ENCODE measurements at regions not wholly inside any gene's neighbourhood (a gene's known extent, or its start where the extent isn't known, plus 50 kb on each side); places are given as distances from the start of the nearest gene placed in this dataset.

DNA sequence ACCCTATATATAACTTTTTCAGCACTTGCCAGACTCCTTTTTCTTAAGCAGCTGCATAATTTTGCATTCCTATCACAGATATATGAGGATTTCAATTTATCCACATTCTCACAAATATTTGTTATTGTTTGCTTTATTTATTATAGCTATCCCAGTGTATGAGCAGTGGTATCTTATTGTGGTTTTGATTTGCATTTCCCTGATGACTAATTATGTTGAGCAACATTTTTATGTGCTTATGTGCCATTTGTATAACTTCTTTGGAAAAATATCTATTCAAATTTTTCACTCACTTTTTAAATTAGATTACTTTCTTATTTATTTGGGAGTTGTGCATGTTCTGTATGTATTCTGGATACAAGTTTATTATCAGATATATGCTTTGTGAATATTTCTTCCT, 361.9 kb downstream of the KCTD8 start:
- no TSS peak for BruUV-seq (replicated peaks)
- Histone ChIP-seq H3K27ac (ENCODE audit: extremely low read length, insufficient read depth, low read length) (no peak overlapping the region), H3K36me3 (replicated peaks in 1 of 2; ENCODE audit: control insufficient read depth in 1 of 2, insufficient read depth in 2 of 2, low read length in 2 of 2) (no peaks in the 10 kb centered on the region), H3K4me2 (ENCODE audit: low read depth, low read length) (no peak overlapping the region), H3K9me3 (ENCODE audit: low read length) (peaks cover 86% of the 10 kb centered on the region), H2AFZ (ENCODE audit: low read length) (no peak overlapping the region), H4K20me1 (ENCODE audit: insufficient read depth, low read length) (no peaks in the 10 kb centered on the region), H3K4me3 (replicated peaks in 1 of 3; ENCODE audit: insufficient read depth in 1 of 3, low read depth in 2 of 3, low read length in 3 of 3) (no peak overlapping the region), H3K27me3 (ENCODE audit: control insufficient read depth in 1 of 2, insufficient read depth in 2 of 2, low read length in 2 of 2) (no peaks in the 10 kb centered on the region), H3K4me1 (ENCODE audit: insufficient read depth, low read length) (no peaks in the 10 kb centered on the region), H3K9ac (ENCODE audit: insufficient read depth, low read depth, low read length) (no peak overlapping the region), H3K79me2 (ENCODE audit: insufficient read depth, low read length) (no peaks in the 10 kb centered on the region)
- ATAC-seq (no peak), DNase-seq (ENCODE audit: low spot score) (no peak), FAIRE-seq (no peak)
- intact Hi-C loops (cut with micrococcal nuclease; ENCODE audit: unreplicated experiment) = no loop called here
- ChIA-PET POLR2A (no interaction called here), CTCF (ENCODE audit: low intra/inter-chr PET ratio, low total read pairs) (no interaction called here)
- TF ChIP-seq, protein P1, sequence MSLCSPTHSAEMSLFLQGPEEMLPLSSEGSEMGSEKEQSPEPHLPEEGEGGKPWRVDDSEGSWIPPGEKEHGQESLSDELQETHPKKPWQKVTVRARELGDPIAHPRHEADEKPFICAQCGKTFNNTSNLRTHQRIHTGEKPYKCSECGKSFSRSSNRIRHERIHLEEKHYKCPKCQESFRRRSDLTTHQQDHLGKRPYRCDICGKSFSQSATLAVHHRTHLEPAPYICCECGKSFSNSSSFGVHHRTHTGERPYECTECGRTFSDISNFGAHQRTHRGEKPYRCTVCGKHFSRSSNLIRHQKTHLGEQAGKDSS (CRISPR knock-in tag; IDR thresholded peaks at IDR 0.05; ENCODE audit: borderline replicate concordance, low read depth) = no peak
- TF ChIP-seq, protein P2, sequence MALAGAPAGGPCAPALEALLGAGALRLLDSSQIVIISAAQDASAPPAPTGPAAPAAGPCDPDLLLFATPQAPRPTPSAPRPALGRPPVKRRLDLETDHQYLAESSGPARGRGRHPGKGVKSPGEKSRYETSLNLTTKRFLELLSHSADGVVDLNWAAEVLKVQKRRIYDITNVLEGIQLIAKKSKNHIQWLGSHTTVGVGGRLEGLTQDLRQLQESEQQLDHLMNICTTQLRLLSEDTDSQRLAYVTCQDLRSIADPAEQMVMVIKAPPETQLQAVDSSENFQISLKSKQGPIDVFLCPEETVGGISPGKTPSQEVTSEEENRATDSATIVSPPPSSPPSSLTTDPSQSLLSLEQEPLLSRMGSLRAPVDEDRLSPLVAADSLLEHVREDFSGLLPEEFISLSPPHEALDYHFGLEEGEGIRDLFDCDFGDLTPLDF (CRISPR knock-in tag; IDR thresholded peaks at IDR 0.05) = no peak
- TF ChIP-seq, protein P3, sequence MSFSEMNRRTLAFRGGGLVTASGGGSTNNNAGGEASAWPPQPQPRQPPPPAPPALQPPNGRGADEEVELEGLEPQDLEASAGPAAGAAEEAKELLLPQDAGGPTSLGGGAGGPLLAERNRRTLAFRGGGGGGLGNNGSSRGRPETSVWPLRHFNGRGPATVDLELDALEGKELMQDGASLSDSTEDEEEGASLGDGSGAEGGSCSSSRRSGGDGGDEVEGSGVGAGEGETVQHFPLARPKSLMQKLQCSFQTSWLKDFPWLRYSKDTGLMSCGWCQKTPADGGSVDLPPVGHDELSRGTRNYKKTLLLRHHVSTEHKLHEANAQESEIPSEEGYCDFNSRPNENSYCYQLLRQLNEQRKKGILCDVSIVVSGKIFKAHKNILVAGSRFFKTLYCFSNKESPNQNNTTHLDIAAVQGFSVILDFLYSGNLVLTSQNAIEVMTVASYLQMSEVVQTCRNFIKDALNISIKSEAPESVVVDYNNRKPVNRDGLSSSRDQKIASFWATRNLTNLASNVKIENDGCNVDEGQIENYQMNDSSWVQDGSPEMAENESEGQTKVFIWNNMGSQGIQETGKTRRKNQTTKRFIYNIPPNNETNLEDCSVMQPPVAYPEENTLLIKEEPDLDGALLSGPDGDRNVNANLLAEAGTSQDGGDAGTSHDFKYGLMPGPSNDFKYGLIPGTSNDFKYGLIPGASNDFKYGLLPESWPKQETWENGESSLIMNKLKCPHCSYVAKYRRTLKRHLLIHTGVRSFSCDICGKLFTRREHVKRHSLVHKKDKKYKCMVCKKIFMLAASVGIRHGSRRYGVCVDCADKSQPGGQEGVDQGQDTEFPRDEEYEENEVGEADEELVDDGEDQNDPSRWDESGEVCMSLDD (CRISPR knock-in tag; IDR thresholded peaks at IDR 0.05; ENCODE audit: borderline replicate concordance) = no peak
- TF ChIP-seq RBM22 (optimal IDR thresholded peaks at IDR 0.05; ENCODE audit: low read length) (no peak), SMC3 (IDR thresholded peaks at IDR 0.05; ENCODE audit: low read length) (no peak), NR1H2 (CRISPR knock-in tag; IDR thresholded peaks at IDR 0.05; ENCODE audit: borderline replicate concordance, low read depth) (no peak), AHR (CRISPR knock-in tag; IDR thresholded peaks at IDR 0.05) (no peak), AGO2 (optimal IDR thresholded peaks at IDR 0.05; ENCODE audit: low read depth, low read length) (no peak), ZNF501 (CRISPR knock-in tag; IDR thresholded peaks at IDR 0.05) (no peak), TOPORS (CRISPR knock-in tag; IDR thresholded peaks at IDR 0.05) (no peak), ZBTB7A (CRISPR knock-in tag; IDR thresholded peaks at IDR 0.05) (no peak), ZNF766 (CRISPR knock-in tag; IDR thresholded peaks at IDR 0.05; ENCODE audit: borderline replicate concordance) (no peak), ZNF768 (CRISPR knock-in tag; IDR thresholded peaks at IDR 0.05) (no peak), ZFP82 (CRISPR knock-in tag; IDR thresholded peaks at IDR 0.05; ENCODE audit: borderline replicate concordance) (no peak), ZBTB38 (CRISPR knock-in tag; IDR thresholded peaks at IDR 0.05) (no peak), PRMT3 (CRISPR knock-in tag; IDR thresholded peaks at IDR 0.05; ENCODE audit: borderline replicate concordance, low read depth) (no peak), ELF4 (CRISPR knock-in tag; IDR thresholded peaks at IDR 0.05; ENCODE audit: borderline replicate concordance) (no peak)
- in situ Hi-C loops (cut with HindIII; ENCODE audit: extremely low pct_ligation_motif_present, low pct_unique_long_range_greater_than_20kb) = no loop called here

Measured in HepG2 (cell line).